ENCODE measurements at regions not wholly inside any gene's neighbourhood (a gene's known extent, or its start where the extent isn't known, plus 50 kb on each side); places are given as distances from the start of the nearest gene placed in this dataset.
"Not testable (repeated sequence)": the region's sequence is repeated elsewhere in the genome, so short reads cannot be mapped to it uniquely, and the experiment has no call there.

GRCh38 chr3:153221748-153222162 lies 59.7 kb downstream of the RAP2B start:
- DNase-seq, result peak; percentile 22 to 99 (median 61)

GRCh38 chr3:153226877-153227276 lies 64.9 kb downstream of the RAP2B start:
- DNase-seq, result not testable (repeated sequence)

GRCh38 chr3:153230427-153230826 lies 68.4 kb downstream of the RAP2B start:
- DNase-seq, result not testable (repeated sequence)

GRCh38 chr3:153231245-153231644 lies 69.2 kb downstream of the RAP2B start:
- not testable (repeated sequence) for DNase-seq

GRCh38 chr3:153232050-153232752 lies 70.2 kb downstream of the RAP2B start:
- DNase-seq, result not testable (repeated sequence)

- DNase-seq, result no peak
Observed at GRCh38 chr3:153232851-153233271, 70.8 kb downstream of the RAP2B start.

GRCh38 chr3:153233986-153234385 lies 72.0 kb downstream of the RAP2B start:
- no peak for DNase-seq

- peak in 2 of 5 experiments; percentile 36 to 60 for DNase-seq
Observed at GRCh38 chr3:153242896-153243295, 80.9 kb downstream of the RAP2B start.

- no peak for DNase-seq
Observed at GRCh38 chr3:153244961-153245360, 82.9 kb downstream of the RAP2B start.

GRCh38 chr3:153245661-153246060 lies 83.6 kb downstream of the RAP2B start:
- DNase-seq, result no peak

GRCh38 chr3:153246331-153246730 lies 84.3 kb downstream of the RAP2B start:
- no peak for DNase-seq

GRCh38 chr3:153246806-153247205 lies 84.8 kb downstream of the RAP2B start:
- DNase-seq, result no peak

- DNase-seq, result no peak
Observed at GRCh38 chr3:153247331-153248330, 85.6 kb downstream of the RAP2B start.

GRCh38 chr3:153248835-153249234 lies 86.8 kb downstream of the RAP2B start:
- not testable (repeated sequence) for DNase-seq

- no peak for DNase-seq
Observed at GRCh38 chr3:153249906-153250305, 87.9 kb downstream of the RAP2B start.

GRCh38 chr3:153250446-153250845 lies 88.4 kb downstream of the RAP2B start:
- DNase-seq, result no peak

GRCh38 chr3:153252963-153253362 lies 90.9 kb downstream of the RAP2B start:
- no peak for DNase-seq

GRCh38 chr3:153254361-153254760 lies 92.3 kb downstream of the RAP2B start:
- DNase-seq, result no peak

- no peak for DNase-seq
Observed at GRCh38 chr3:153257673-153258351, 95.8 kb downstream of the RAP2B start.

GRCh38 chr3:153259956-153260355 lies 97.9 kb downstream of the RAP2B start:
- DNase-seq, result no peak

GRCh38 chr3:153260681-153261080 lies 98.7 kb downstream of the RAP2B start:
- DNase-seq, result no peak

GRCh38 chr3:153266619-153267018 lies 104.6 kb downstream of the RAP2B start:
- DNase-seq, result no peak

Data from T-helper 2 cell (primary cell).